ENCODE measurements at regions not wholly inside any gene's neighbourhood (a gene's known extent, or its start where the extent isn't known, plus 50 kb on each side); places are given as distances from the start of the nearest gene placed in this dataset.

DNA sequence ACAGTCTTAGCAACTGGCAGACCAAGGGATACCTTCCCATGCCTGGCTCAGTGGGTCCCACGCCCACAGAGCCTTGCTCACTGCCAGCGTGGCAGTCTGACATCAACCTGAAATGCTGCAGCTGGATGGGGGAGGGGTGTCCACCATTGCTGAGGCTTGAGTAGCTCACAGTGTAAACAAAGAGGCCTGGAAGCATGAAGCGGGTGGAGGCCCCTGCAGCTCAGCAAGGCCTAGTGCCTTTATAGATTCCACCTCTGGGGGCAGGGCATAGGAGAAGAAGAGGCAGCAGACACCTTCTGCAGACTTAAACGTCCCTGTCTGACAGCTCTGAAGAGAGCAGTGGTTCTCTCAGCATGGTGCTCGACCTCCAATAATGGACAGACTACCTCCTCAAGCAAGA is 263.2 kb downstream of the KIF2B start:
- no peak overlapping the region for H3K4me3 ChIP-seq (ENCODE audit: extremely low read depth, insufficient read depth, low read length, poor library complexity, severe bottlenecking)
- no peaks in the 10 kb centered on the region for H3K9me3 ChIP-seq (ENCODE audit: control insufficient read depth, low read length)
- 38 to 58% methylated on average over 2 to 5 of the region's 5 CpGs for WGBS, 2 experiments (ENCODE audit: insufficient coverage in 2 of 2)
- peaks cover 5% of the 10 kb centered on the region for H3K4me1 ChIP-seq (ENCODE audit: control insufficient read depth, insufficient read depth, low read length, poor library complexity, severe bottlenecking)
- H3K27ac ChIP-seq (ENCODE audit: low read depth, low read length, severe bottlenecking) = no peak overlapping the region
- H3K36me3 ChIP-seq (ENCODE audit: control insufficient read depth, insufficient read depth, low read length) = no peaks in the 10 kb centered on the region

DNA sequence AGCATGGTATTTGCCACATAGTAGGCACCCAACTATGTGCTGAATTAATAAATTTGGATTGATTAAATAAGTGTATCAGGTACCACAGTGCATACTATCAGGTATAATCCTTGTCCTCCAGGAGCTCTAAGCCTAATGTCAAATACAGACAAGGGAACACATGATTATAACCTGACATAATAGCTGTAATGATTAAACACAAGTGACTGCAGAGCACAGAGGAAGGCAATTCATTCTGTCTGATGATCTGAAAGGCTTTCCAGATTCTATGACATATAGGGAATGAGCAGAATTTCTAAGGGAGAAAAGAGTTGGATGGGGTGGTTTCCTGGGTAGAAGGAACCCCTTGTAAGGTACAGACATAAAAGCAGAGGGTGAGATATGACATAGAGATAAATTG is 273.5 kb downstream of the KIF2B start:
- Histone ChIP-seq H3K4me1 (ENCODE audit: control insufficient read depth, insufficient read depth, low read length, poor library complexity, severe bottlenecking) (no peaks in the 10 kb centered on the region), H3K27ac (ENCODE audit: low read depth, low read length, severe bottlenecking) (no peak overlapping the region), H3K36me3 (ENCODE audit: control insufficient read depth, insufficient read depth, low read length) (no peaks in the 10 kb centered on the region), H3K4me3 (ENCODE audit: extremely low read depth, insufficient read depth, low read length, poor library complexity, severe bottlenecking) (no peak overlapping the region), H3K9me3 (ENCODE audit: control insufficient read depth, low read length) (no peaks in the 10 kb centered on the region)

DNA sequence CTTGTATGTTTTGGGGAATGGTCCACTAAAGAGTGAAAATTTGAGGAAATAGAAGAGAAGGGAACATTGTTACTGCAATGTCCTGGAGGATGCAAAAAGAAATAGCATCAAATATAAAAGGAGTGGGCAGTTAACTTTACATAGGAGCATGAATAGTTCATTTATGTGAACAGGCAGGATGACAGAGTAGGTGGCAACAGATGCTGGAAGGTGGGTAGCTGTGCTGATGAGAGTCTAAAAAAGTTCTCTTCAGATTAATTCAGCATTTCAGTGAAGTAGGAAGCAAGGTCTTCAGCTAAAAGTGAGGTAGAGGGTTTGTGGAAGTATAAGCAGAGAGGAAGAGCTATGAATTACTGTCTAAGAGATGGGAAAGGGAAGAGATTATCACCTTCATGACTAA is 276.5 kb downstream of the KIF2B start:
- Histone ChIP-seq H3K36me3 (ENCODE audit: control insufficient read depth, insufficient read depth, low read length) (no peaks in the 10 kb centered on the region), H3K4me1 (ENCODE audit: control insufficient read depth, insufficient read depth, low read length, poor library complexity, severe bottlenecking) (no peaks in the 10 kb centered on the region), H3K9me3 (ENCODE audit: control insufficient read depth, low read length) (no peaks in the 10 kb centered on the region), H3K27ac (ENCODE audit: low read depth, low read length, severe bottlenecking) (no peak overlapping the region), H3K4me3 (ENCODE audit: extremely low read depth, insufficient read depth, low read length, poor library complexity, severe bottlenecking) (no peak overlapping the region)

GRCh38 chr17:54102246-54102645 is 279.5 kb downstream of the KIF2B start:
- Histone ChIP-seq H3K9me3 (ENCODE audit: control insufficient read depth, low read length) (no peaks in the 10 kb centered on the region), H3K4me1 (ENCODE audit: control insufficient read depth, insufficient read depth, low read length, poor library complexity, severe bottlenecking) (no peaks in the 10 kb centered on the region), H3K27ac (ENCODE audit: low read depth, low read length, severe bottlenecking) (no peak overlapping the region), H3K4me3 (ENCODE audit: extremely low read depth, insufficient read depth, low read length, poor library complexity, severe bottlenecking) (no peak overlapping the region), H3K36me3 (ENCODE audit: control insufficient read depth, insufficient read depth, low read length) (no peaks in the 10 kb centered on the region)
- 67% methylated on average over 1 of the region's 1 CpG; no CpG with 5 or more reads in 1 of the 2 experiments for WGBS, 2 experiments (ENCODE audit: insufficient coverage in 2 of 2)

- no peaks in the 10 kb centered on the region for H3K9me3 ChIP-seq (ENCODE audit: control insufficient read depth, low read length)
- no peaks in the 10 kb centered on the region for H3K36me3 ChIP-seq (ENCODE audit: control insufficient read depth, insufficient read depth, low read length)
- WGBS, 2 experiments (ENCODE audit: insufficient coverage in 2 of 2) = no CpG with 5 or more reads among the region's 1 CpG
Measured at GRCh38 chr17:54111576-54111975, 288.8 kb downstream of the KIF2B start.

GRCh38 chr17:54117452-54117851 is 294.7 kb downstream of the KIF2B start:
- no peaks in the 10 kb centered on the region for H3K36me3 ChIP-seq (ENCODE audit: control insufficient read depth, insufficient read depth, low read length)
- no peaks in the 10 kb centered on the region for H3K9me3 ChIP-seq (ENCODE audit: control insufficient read depth, low read length)
- H3K4me1 ChIP-seq (ENCODE audit: control insufficient read depth, insufficient read depth, low read length, poor library complexity, severe bottlenecking) = no peaks in the 10 kb centered on the region
- no peak overlapping the region for H3K4me3 ChIP-seq (ENCODE audit: extremely low read depth, insufficient read depth, low read length, poor library complexity, severe bottlenecking)
- H3K27ac ChIP-seq (ENCODE audit: low read depth, low read length, severe bottlenecking) = no peak overlapping the region
- 82% methylated on average over 3 of the region's 3 CpGs; no CpG with 5 or more reads in 1 of the 2 experiments for WGBS, 2 experiments (ENCODE audit: insufficient coverage in 2 of 2)

More at GRCh38 chr17:54111576-54111975, 288.8 kb downstream of the KIF2B start:
- H3K4me1 ChIP-seq (ENCODE audit: control insufficient read depth, insufficient read depth, low read length, poor library complexity, severe bottlenecking) = no peaks in the 10 kb centered on the region
- H3K4me3 ChIP-seq (ENCODE audit: extremely low read depth, insufficient read depth, low read length, poor library complexity, severe bottlenecking) = no peak overlapping the region
- no peak overlapping the region for H3K27ac ChIP-seq (ENCODE audit: low read depth, low read length, severe bottlenecking)

DNA sequence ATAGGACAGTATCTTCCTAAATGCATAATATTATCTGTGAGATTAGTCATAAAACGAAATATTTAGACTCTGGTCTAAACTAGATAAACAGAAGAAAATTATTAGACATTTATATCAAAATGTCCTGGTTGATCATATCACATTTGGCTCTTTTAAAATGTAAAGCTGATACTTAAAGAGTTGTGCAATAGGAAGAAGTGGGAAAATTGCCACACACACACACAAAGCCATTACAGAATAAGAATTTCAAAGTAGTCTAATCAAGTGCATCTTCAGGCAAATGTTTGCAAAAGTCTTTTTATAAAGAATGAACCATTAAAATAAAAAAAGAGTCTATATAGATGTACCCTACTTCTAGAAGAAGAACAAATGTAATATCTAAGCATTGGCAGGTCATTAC is 301.7 kb downstream of the KIF2B start:
- no peaks in the 10 kb centered on the region for H3K36me3 ChIP-seq (ENCODE audit: control insufficient read depth, insufficient read depth, low read length)
- no CpG with 5 or more reads among the region's 1 CpG for WGBS, 2 experiments (ENCODE audit: insufficient coverage in 2 of 2)
- H3K9me3 ChIP-seq (ENCODE audit: control insufficient read depth, low read length) = peaks cover 4% of the 10 kb centered on the region
- H3K4me3 ChIP-seq (ENCODE audit: extremely low read depth, insufficient read depth, low read length, poor library complexity, severe bottlenecking) = no peak overlapping the region
- no peak overlapping the region for H3K27ac ChIP-seq (ENCODE audit: low read depth, low read length, severe bottlenecking)
- H3K4me1 ChIP-seq (ENCODE audit: control insufficient read depth, insufficient read depth, low read length, poor library complexity, severe bottlenecking) = no peaks in the 10 kb centered on the region

DNA sequence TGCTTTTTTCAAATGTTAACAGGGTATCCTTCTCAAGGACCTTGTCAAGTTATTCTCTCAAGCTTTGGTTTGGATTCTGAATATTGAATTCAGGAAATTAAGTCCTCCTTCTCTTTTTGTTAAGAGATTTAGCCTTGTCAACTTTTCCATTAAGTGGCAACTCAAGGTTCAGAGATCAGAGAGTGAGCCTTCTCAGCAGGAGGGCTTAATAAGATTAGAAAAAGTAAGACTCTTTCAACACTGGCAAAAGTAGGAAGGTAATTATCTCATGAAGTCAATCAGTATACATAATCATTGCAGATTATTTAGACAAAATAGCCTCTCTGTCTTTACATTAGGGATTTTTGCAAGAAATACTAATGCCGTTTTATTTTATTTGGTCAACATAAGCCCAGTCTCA is 330.7 kb downstream of the KIF2B start:
- 80 to 100% methylated on average over 1 of the region's 1 CpG for WGBS, 2 experiments (ENCODE audit: insufficient coverage in 2 of 2)
- H3K27ac ChIP-seq (ENCODE audit: low read depth, low read length, severe bottlenecking) = no peak overlapping the region
- H3K4me3 ChIP-seq (ENCODE audit: extremely low read depth, insufficient read depth, low read length, poor library complexity, severe bottlenecking) = no peak overlapping the region
- H3K9me3 ChIP-seq (ENCODE audit: control insufficient read depth, low read length) = no peaks in the 10 kb centered on the region
- no peaks in the 10 kb centered on the region for H3K4me1 ChIP-seq (ENCODE audit: control insufficient read depth, insufficient read depth, low read length, poor library complexity, severe bottlenecking)
- H3K36me3 ChIP-seq (ENCODE audit: control insufficient read depth, insufficient read depth, low read length) = no peaks in the 10 kb centered on the region

GRCh38 chr17:54157542-54157941 is 334.8 kb downstream of the KIF2B start:
- H3K9me3 ChIP-seq (ENCODE audit: control insufficient read depth, low read length) = no peaks in the 10 kb centered on the region
- WGBS, 2 experiments (ENCODE audit: insufficient coverage in 2 of 2) = 57 to 93% methylated on average over 1 of the region's 2 CpGs
- no peak overlapping the region for H3K27ac ChIP-seq (ENCODE audit: low read depth, low read length, severe bottlenecking)
- no peaks in the 10 kb centered on the region for H3K36me3 ChIP-seq (ENCODE audit: control insufficient read depth, insufficient read depth, low read length)
- H3K4me3 ChIP-seq (ENCODE audit: extremely low read depth, insufficient read depth, low read length, poor library complexity, severe bottlenecking) = no peak overlapping the region
- no peaks in the 10 kb centered on the region for H3K4me1 ChIP-seq (ENCODE audit: control insufficient read depth, insufficient read depth, low read length, poor library complexity, severe bottlenecking)

- H3K9me3 ChIP-seq (ENCODE audit: control insufficient read depth, low read length) = no peaks in the 10 kb centered on the region
- H3K4me3 ChIP-seq (ENCODE audit: extremely low read depth, insufficient read depth, low read length, poor library complexity, severe bottlenecking) = no peak overlapping the region
- no peaks in the 10 kb centered on the region for H3K36me3 ChIP-seq (ENCODE audit: control insufficient read depth, insufficient read depth, low read length)
- no peaks in the 10 kb centered on the region for H3K4me1 ChIP-seq (ENCODE audit: control insufficient read depth, insufficient read depth, low read length, poor library complexity, severe bottlenecking)
- 17% methylated on average over 2 of the region's 3 CpGs; no CpG with 5 or more reads in 1 of the 2 experiments for WGBS, 2 experiments (ENCODE audit: insufficient coverage in 2 of 2)
- no peak overlapping the region for H3K27ac ChIP-seq (ENCODE audit: low read depth, low read length, severe bottlenecking)
Measured at GRCh38 chr17:54172096-54172984, 349.6 kb downstream of the KIF2B start.

DNA sequence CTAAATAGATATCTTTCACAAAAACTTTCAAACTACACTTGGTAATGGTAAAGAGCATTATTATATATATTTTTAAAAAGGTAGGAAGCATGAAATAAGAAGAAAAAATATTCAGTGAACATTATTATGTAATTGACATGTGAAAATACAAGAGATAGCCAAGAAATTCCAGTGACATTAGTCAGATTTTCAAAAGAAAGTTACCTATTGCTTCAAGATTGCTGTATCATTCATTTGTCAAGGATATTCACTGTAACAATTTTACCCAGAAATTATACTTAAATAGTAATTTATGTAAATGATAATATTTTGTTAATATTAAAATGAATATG is 350.2 kb downstream of the KIF2B start:
- no peaks in the 10 kb centered on the region for H3K36me3 ChIP-seq (ENCODE audit: control insufficient read depth, insufficient read depth, low read length)
- H3K9me3 ChIP-seq (ENCODE audit: control insufficient read depth, low read length) = no peaks in the 10 kb centered on the region
- no peaks in the 10 kb centered on the region for H3K4me1 ChIP-seq (ENCODE audit: control insufficient read depth, insufficient read depth, low read length, poor library complexity, severe bottlenecking)
- H3K27ac ChIP-seq (ENCODE audit: low read depth, low read length, severe bottlenecking) = no peak overlapping the region
- no peak overlapping the region for H3K4me3 ChIP-seq (ENCODE audit: extremely low read depth, insufficient read depth, low read length, poor library complexity, severe bottlenecking)

Data from mesodermal cell (in vitro differentiated cells).